SK-N-SH (cell line): ENCODE measurements at regions not wholly inside any gene's neighbourhood (a gene's known extent, or its start where the extent isn't known, plus 50 kb on each side); places are given as distances from the start of the nearest gene placed in this dataset.

Source experiments
- CTCF ChIA-PET: fragments of 300-600, 350-600 bp; formaldehyde crosslinking; extraction: SDS; loops from one replicate; lab custom pipeline; 2021; lab: Yijun Ruan, JAX
- POLR2A ChIA-PET: fragments of 350-600 bp; sonication (Branson Sonifier 250); formaldehyde crosslinking; extraction: SDS; loops from one replicate; lab custom pipeline; 2020; ENCODE audit warnings: antibody characterized with exemption, inconsistent platforms; lab: Yijun Ruan, JAX
- DNase-seq: peaks from one replicate; pipeline ENCODE4 v3.0.0; 2012
- H2AFZ ChIP-seq: fragments of 200-600 bp; sonication (generic); 2 replicates; pipeline ENCODE4 v1.8.1; 2016; ENCODE audit warnings: antibody characterized with exemption, mild to moderate bottlenecking, low read depth
- H3F3A ChIP-seq: fragments of 200-600 bp; sonication (generic); replicated peaks from 2 replicates; pipeline ENCODE3; 2016; ENCODE audit warnings: antibody characterized with exemption, mild to moderate bottlenecking; ENCODE audit not compliant: insufficient read depth
- H3K27ac ChIP-seq, 2 experiments: fragments of 200-500 bp in 1 of 2; fragments of 200-600 bp in 1 of 2; sonication (Bioruptor generic) in 1 of 2; sonication (generic), shearing (Covaris generic) in 1 of 2; 2 replicates each; pipeline versions ENCODE4 v1.5.1 to v1.6.1; 2014 to 2016; ENCODE audit warnings: low read depth in 2 of 2, inconsistent platforms in 1 of 2, low read length in 1 of 2, mild to moderate bottlenecking in 1 of 2, mixed read lengths in 1 of 2
- H3K27me3 ChIP-seq: fragments of 200-600 bp; sonication (generic), shearing (Covaris generic); 2 replicates; pipeline ENCODE4 v1.6.1; 2016; ENCODE audit warnings: mixed run types; ENCODE audit not compliant: insufficient read depth
- H3K36me3 ChIP-seq, 2 experiments: fragments of 200-500 bp in 1 of 2; fragments of 200-600 bp in 1 of 2; sonication (Bioruptor generic) in 1 of 2; sonication (generic) in 1 of 2; replicated peaks in 1 of 2; 2 replicates each; pipeline versions ENCODE3 to v1.5.1; 2014 to 2016; ENCODE audit warnings: low read length in 1 of 2, mild to moderate bottlenecking in 1 of 2; ENCODE audit not compliant: insufficient read depth in 2 of 2, control insufficient read depth in 1 of 2
- H3K4me1 ChIP-seq, 2 experiments: fragments of 200-500 bp in 1 of 2; fragments of 200-600 bp in 1 of 2; sonication (Bioruptor generic) in 1 of 2; sonication (generic), shearing (Covaris generic) in 1 of 2; 2 replicates each; pipeline versions ENCODE4 v1.5.1 to v1.6.1; 2014 to 2016; ENCODE audit warnings: low read depth in 1 of 2, low read length in 1 of 2, mixed run types in 1 of 2; ENCODE audit not compliant: insufficient read depth in 2 of 2, control insufficient read depth in 1 of 2
- H3K4me2 ChIP-seq: fragments of 200-600 bp; sonication (generic), shearing (Covaris generic); 2 replicates; pipeline ENCODE4 v1.6.1; 2017; ENCODE audit warnings: mixed run types
- H3K4me3 ChIP-seq, 2 experiments: fragments of 200-500 bp in 1 of 2; fragments of 200-600 bp in 1 of 2; sonication (Bioruptor generic) in 1 of 2; sonication (generic), shearing (Covaris generic) in 1 of 2; 2 replicates each; pipeline versions ENCODE4 v1.5.1 to v1.8.1; 2014 to 2016; ENCODE audit warnings: low read depth in 2 of 2, inconsistent platforms in 1 of 2, low read length in 1 of 2, mild to moderate bottlenecking in 1 of 2, mixed read lengths in 1 of 2, moderate library complexity in 1 of 2
- H3K79me2 ChIP-seq: fragments of 200-600 bp; sonication (generic); 2 replicates; pipeline ENCODE4 v1.8.1; 2017; ENCODE audit warnings: mild to moderate bottlenecking; ENCODE audit not compliant: insufficient read depth
- H3K9ac ChIP-seq: fragments of 200-600 bp; sonication (generic); 2 replicates; pipeline ENCODE4 v1.6.1; 2017; ENCODE audit warnings: mixed run types
- H3K9me2 ChIP-seq: fragments of 200-600 bp; sonication (generic); 2 replicates; pipeline ENCODE4 v1.6.1; 2017; ENCODE audit warnings: mixed run types
- H3K9me3 ChIP-seq: fragments of 200-600 bp; sonication (generic); 2 replicates; pipeline ENCODE4 v1.6.1; 2017; ENCODE audit warnings: mixed run types, mild to moderate bottlenecking, moderate library complexity
- H4K20me1 ChIP-seq: fragments of 200-600 bp; sonication (generic); 2 replicates; pipeline ENCODE4 v1.6.1; 2017; ENCODE audit warnings: mild to moderate bottlenecking, mixed run types; ENCODE audit not compliant: insufficient read depth
- CHD2 ChIP-seq: fragments of 150-350 bp; IDR thresholded peaks from 2 replicates; pipeline ENCODE4 v1.6.1; 2018; ENCODE audit warnings: low read length; ENCODE audit not compliant: partially characterized antibody
- ELF1 ChIP-seq: IDR thresholded peaks from 2 replicates; pipeline ENCODE4 v1.4.0; 2012
- EZH2phosphoT487 ChIP-seq: fragments of 200-600 bp; sonication (generic); IDR thresholded peaks from 2 replicates; pipeline ENCODE4 v1.6.1; 2017; ENCODE audit warnings: low read depth, mixed run types, mild to moderate bottlenecking, antibody characterized with exemption, moderate library complexity, borderline replicate concordance
- FOXM1 ChIP-seq: IDR thresholded peaks from 2 replicates; pipeline ENCODE4 v1.4.0; 2012; ENCODE audit warnings: low read depth, mild to moderate bottlenecking
- GABPA ChIP-seq: IDR thresholded peaks from 2 replicates; pipeline ENCODE4 v1.4.0; 2012; ENCODE audit warnings: low read depth, mild to moderate bottlenecking
- JUND ChIP-seq: IDR thresholded peaks from 2 replicates; pipeline ENCODE4 v1.4.0; 2012
- MXI1 ChIP-seq: IDR thresholded peaks from 2 replicates; pipeline ENCODE4 v1.6.1; 2012; ENCODE audit warnings: mild to moderate bottlenecking, low read depth, low read length, improper control_type of control experiment
- POLR2AphosphoS5 ChIP-seq: IDR thresholded peaks from 2 replicates; pipeline ENCODE4 v1.6.1; 2012; ENCODE audit warnings: low read depth, low read length
- RFX5 ChIP-seq: IDR thresholded peaks from 2 replicates; pipeline ENCODE4 v1.6.1; 2012; ENCODE audit warnings: mild to moderate bottlenecking, improper control_type of control experiment, low read length
- SIN3A ChIP-seq: IDR thresholded peaks from 2 replicates; pipeline ENCODE4 v1.6.1; 2012; ENCODE audit warnings: low read depth, mild to moderate bottlenecking, low read length, moderate library complexity, borderline replicate concordance
- USF2 ChIP-seq: fragments of 150-350 bp; IDR thresholded peaks from 2 replicates; pipeline ENCODE4 v1.6.1; 2017; ENCODE audit warnings: antibody characterized with exemption, low read length, low read depth, borderline replicate concordance
- YY1 ChIP-seq: IDR thresholded peaks from 2 replicates; pipeline ENCODE4 v1.4.0; 2012; ENCODE audit warnings: low read depth, mild to moderate bottlenecking
- ZBTB33 ChIP-seq: IDR thresholded peaks from 2 replicates; pipeline ENCODE4 v1.4.0; 2012; ENCODE audit warnings: low read depth, borderline replicate concordance
- WGBS: methylation state at CpG from one replicate; pipeline ENCODE4 v1.1.6; 2017; ENCODE audit warnings: low lambda C conversion rate; 5-methylcytosine and 5-hydroxymethylcytosine counted together
- TF ChIP-seq, protein P1 (sequence below): IDR thresholded peaks from 2 replicates; pipeline ENCODE4 v1.4.0; 2012; ENCODE audit warnings: low read depth, borderline replicate concordance

GRCh38 chr14:82766123-82766522 is 1232.5 kb upstream of the SEL1L start:
- H3K9me2 ChIP-seq, result no peaks in the 10 kb centered on the region
- H3F3A ChIP-seq, result no peaks in the 10 kb centered on the region
- 4% methylated on average over 5 of the region's 5 CpGs for WGBS
- no peaks in the 10 kb centered on the region for H3K79me2 ChIP-seq
- CTCF ChIA-PET, result no interaction called here
- no peak overlapping the region for H3K27ac ChIP-seq
- no peak overlapping the region for H3K4me2 ChIP-seq
- H3K9ac ChIP-seq, result no peak overlapping the region
- TF ChIP-seq RFX5, result no peak
- TF ChIP-seq ZBTB33, result no peak
- no peak for TF ChIP-seq CHD2
- no peak for TF ChIP-seq ELF1
- no peak for TF ChIP-seq JUND
- no peak for TF ChIP-seq GABPA
- no peak for TF ChIP-seq MXI1
- TF ChIP-seq, protein P1, sequence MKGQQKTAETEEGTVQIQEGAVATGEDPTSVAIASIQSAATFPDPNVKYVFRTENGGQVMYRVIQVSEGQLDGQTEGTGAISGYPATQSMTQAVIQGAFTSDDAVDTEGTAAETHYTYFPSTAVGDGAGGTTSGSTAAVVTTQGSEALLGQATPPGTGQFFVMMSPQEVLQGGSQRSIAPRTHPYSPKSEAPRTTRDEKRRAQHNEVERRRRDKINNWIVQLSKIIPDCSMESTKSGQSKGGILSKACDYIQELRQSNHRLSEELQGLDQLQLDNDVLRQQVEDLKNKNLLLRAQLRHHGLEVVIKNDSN, result no peak
- no peak for TF ChIP-seq USF2
- TF ChIP-seq SIN3A, result no peak
- no peak for TF ChIP-seq POLR2AphosphoS5
- TF ChIP-seq FOXM1, result no peak
- no peak for TF ChIP-seq YY1
- no peaks in the 10 kb centered on the region for H3K4me1 ChIP-seq
- H3K27me3 ChIP-seq, result no peaks in the 10 kb centered on the region
- H3K36me3 ChIP-seq, result no peaks in the 10 kb centered on the region
- no peaks in the 10 kb centered on the region for H3K9me3 ChIP-seq
- no peak overlapping the region for H2AFZ ChIP-seq
- no peak for DNase-seq
- H3K4me3 ChIP-seq, result no peak overlapping the region
- no peaks in the 10 kb centered on the region for H4K20me1 ChIP-seq
- POLR2A ChIA-PET, result no interaction called here

- no peaks in the 10 kb centered on the region for H3K79me2 ChIP-seq
Observed at GRCh38 chr14:82766996-82767395, 1233.3 kb upstream of the SEL1L start.

More at GRCh38 chr14:82766996-82767395, 1233.3 kb upstream of the SEL1L start:
- H3K4me3 ChIP-seq, result no peak overlapping the region
- H3K4me2 ChIP-seq, result no peak overlapping the region
- H3K27me3 ChIP-seq, result no peaks in the 10 kb centered on the region
- H2AFZ ChIP-seq, result no peak overlapping the region
- CTCF ChIA-PET, result no interaction called here
- no peak overlapping the region for H3K27ac ChIP-seq
- H3K4me1 ChIP-seq, result no peaks in the 10 kb centered on the region
- no peaks in the 10 kb centered on the region for H3F3A ChIP-seq
- WGBS, result 0% methylated on average over 3 of the region's 3 CpGs
- no peak for DNase-seq
- TF ChIP-seq EZH2phosphoT487, result no peak
- no peak for TF ChIP-seq POLR2AphosphoS5
- POLR2A ChIA-PET, result no interaction called here
- H3K9me2 ChIP-seq, result no peaks in the 10 kb centered on the region
- no peaks in the 10 kb centered on the region for H3K9me3 ChIP-seq
- H4K20me1 ChIP-seq, result no peaks in the 10 kb centered on the region
- no peak overlapping the region for H3K9ac ChIP-seq
- H3K36me3 ChIP-seq, result no peaks in the 10 kb centered on the region
